Epithelial cell of esophagus (primary cell): ENCODE measurements at regions not wholly inside any gene's neighbourhood (a gene's known extent, or its start where the extent isn't known, plus 50 kb on each side); places are given as distances from the start of the nearest gene placed in this dataset.

ENCODE experiments used
- DNase-seq: peaks from one replicate; pipeline ENCODE4 v3.0.0; 2010; ENCODE audit warnings: low read depth
- H3K4me3 ChIP-seq: 2 replicates; pipeline ENCODE4 v1.5.1; 2011; ENCODE audit warnings: mild to moderate bottlenecking, low read length, control low read depth
- TF ChIP-seq, protein P1 (sequence below): IDR thresholded peaks from 2 replicates; pipeline ENCODE4 v1.5.1; 2011; ENCODE audit warnings: low read depth, mild to moderate bottlenecking, low read length, control low read depth, inconsistent platforms; ENCODE audit not compliant: insufficient read depth; ENCODE audit errors: missing control alignments

DNA sequence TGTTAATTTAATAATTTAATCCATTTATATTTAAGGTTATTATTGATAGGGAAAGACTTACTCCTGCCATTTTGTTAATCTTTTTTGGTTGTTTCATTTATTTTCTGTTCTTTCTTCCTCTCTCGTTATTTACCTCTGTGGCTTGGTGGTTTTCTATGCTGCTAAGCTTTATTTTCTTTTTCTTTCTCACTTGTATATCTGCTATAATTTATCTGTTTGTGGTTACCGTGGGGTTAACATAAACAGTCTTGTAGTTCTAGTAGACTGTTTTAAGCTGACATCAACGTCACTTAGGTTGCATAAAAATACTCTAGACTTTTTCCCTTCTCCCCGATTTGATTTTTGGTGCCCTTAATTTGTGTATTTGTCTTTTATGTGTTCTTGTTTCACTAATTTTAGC, 381.3 kb upstream of the SPTLC3 start:
- no peak for DNase-seq
- TF ChIP-seq, protein P1, sequence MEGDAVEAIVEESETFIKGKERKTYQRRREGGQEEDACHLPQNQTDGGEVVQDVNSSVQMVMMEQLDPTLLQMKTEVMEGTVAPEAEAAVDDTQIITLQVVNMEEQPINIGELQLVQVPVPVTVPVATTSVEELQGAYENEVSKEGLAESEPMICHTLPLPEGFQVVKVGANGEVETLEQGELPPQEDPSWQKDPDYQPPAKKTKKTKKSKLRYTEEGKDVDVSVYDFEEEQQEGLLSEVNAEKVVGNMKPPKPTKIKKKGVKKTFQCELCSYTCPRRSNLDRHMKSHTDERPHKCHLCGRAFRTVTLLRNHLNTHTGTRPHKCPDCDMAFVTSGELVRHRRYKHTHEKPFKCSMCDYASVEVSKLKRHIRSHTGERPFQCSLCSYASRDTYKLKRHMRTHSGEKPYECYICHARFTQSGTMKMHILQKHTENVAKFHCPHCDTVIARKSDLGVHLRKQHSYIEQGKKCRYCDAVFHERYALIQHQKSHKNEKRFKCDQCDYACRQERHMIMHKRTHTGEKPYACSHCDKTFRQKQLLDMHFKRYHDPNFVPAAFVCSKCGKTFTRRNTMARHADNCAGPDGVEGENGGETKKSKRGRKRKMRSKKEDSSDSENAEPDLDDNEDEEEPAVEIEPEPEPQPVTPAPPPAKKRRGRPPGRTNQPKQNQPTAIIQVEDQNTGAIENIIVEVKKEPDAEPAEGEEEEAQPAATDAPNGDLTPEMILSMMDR = no peak
- no peak overlapping the region for H3K4me3 ChIP-seq

DNA sequence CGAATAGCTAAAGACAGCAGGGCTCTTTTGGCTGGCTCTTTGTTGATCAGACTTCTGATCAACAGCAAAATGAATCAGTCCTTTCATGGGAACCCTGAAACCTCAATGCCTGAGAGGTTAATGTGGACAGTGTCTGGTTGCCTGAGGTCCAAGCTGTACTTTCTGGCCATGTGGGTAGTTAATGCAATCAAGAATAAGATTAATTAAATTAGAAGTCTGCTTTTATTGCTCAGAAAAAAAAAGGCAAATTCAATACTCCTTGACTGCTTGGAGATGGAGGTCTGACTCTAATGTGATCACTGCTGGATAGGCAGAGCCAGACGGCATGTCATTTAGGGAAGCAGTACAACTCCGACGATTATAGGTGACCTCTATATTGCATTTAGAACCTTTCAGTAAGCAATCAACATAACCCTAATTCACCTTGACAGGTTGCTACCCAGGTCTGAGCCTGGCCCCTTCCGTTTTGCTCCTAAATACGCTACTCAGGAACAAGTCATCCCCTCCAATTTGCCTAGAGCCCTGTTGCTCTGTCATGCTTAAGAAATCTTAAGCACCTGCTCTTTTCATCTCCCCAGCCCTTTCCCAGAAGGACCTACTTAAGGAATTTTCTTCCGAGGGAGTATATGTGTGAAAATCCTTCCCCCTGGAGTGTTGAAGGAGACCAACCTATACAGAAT, 370.0 kb upstream of the SPTLC3 start:
- no peak overlapping the region for H3K4me3 ChIP-seq
- no peak for DNase-seq

DNA sequence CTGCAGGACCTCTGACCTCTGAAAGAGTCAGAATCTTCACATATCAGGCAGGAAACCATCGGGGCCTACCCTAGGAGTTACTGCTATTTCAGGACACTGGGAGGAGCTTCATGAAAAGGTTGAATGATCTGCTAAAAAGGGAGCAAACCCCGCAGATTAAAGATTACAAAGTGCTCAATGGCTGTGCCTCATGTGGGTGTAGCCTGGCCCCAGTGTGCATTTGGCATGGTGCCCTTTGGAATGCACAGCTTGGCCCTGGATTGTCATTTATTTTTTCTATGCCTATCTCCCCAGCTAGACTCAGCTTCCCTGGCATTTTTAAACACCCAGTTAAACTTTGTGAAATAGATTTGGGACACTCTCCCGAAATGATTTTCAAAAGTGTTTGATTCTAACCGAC, 368.5 kb upstream of the SPTLC3 start:
- no peak overlapping the region for H3K4me3 ChIP-seq
- DNase-seq = no peak
- TF ChIP-seq, protein P1 = no peak

More for the DNA sequence above, 370.0 kb upstream of the SPTLC3 start:
- TF ChIP-seq, protein P1 = no peak

DNA sequence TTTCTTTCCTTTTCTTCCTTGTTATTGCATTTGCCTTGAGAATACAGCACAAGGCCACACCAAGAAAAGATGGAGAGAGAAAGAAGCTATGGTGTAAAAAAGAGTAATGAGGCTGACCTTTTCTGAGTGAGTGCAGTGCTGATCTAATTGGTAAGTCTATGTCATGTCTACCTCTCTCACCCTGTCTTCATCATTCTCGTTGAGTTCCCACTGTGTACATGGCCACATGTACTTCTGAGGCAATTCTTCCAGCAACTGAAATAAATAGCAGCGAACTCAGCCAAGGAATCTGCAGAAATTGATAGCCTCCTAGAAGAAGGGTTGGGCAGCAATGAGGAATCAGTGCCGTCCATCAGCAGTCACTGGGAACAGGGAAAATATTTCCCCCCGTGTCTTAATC, 367.2 kb upstream of the SPTLC3 start:
- DNase-seq = no peak
- TF ChIP-seq, protein P1 = no peak
- no peak overlapping the region for H3K4me3 ChIP-seq

DNA sequence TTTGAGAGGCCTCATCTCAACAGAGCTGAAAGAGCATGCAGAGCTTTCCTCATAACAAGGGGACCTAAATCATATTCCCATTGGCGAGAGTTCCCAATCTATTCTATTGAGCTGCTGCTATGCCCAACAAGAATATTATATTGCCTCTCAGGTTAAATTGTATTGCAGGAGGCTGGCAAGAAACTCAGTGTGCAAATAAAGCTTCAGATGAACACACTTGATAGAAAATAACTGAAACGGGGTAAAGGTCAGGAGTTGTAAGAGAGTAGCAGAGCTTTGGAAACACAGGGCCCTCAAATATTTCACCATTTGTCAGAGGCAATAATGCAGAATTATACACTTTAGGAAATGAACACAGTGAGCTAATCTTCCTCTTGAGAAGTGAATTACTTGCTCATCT, 364.3 kb upstream of the SPTLC3 start:
- TF ChIP-seq, protein P1 = no peak
- H3K4me3 ChIP-seq = no peak overlapping the region
- DNase-seq = no peak

DNA sequence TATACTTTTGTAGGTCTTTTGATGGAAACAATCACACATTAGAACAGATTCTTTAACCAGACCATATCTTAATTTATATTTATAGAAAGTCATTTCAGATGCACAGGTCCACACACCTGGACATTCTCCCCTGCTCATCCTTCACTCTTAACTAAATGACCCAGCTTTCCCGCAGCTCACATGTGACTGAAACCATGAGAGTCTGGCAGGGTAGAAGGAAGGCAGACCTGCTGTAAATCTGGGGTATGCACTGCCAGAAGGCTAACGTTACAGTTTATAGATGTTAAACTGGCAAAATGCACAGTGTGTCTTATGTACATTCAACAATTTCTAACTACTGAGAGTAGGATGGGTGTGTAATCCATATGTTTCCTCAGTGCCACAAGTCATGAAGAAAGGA, 359.5 kb upstream of the SPTLC3 start:
- H3K4me3 ChIP-seq = no peak overlapping the region
- TF ChIP-seq, protein P1 = no peak
- DNase-seq = no peak

DNA sequence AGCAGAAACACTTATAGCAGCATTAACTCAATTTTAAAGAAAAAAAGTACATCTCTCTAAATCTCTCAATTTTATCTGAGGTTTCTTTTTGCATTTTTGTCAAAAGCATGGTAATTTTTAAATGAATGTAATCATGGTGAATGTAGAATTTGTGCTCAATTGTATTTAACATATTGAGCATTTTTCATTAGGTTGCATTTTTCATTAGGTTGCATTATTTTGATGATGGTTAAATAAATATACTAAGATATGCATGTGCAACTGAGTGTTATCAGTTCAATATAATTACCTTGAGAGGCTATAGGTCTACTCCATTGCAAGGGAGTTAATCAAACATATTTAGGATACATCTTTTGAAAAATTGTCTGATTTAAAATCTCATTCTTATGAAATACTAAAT, 355.1 kb upstream of the SPTLC3 start:
- TF ChIP-seq, protein P1 = no peak
- no peak overlapping the region for H3K4me3 ChIP-seq
- DNase-seq = no peak
